ENCODE measurements at regions not wholly inside any gene's neighbourhood (a gene's known extent, or its start where the extent isn't known, plus 50 kb on each side); places are given as distances from the start of the nearest gene placed in this dataset.
A peak's percentile ranks its signal among the peaks of the same experiment; 100 is the strongest.

GRCh38 chr2:228678110-228678509, 496.6 kb upstream of the SPHKAP start:
- no peak for ATAC-seq
- TF ChIP-seq ZFP30 (CRISPR knock-in tag; IDR thresholded peaks at IDR 0.05): no peak

GRCh38 chr2:228675646-228676045, 494.2 kb upstream of the SPHKAP start:
- peak; percentile 76 for ATAC-seq

GRCh38 chr2:228675091-228675490, 493.6 kb upstream of the SPHKAP start:
- ATAC-seq: no peak
- TF ChIP-seq ISL1 (CRISPR knock-in tag; IDR thresholded peaks at IDR 0.05) (no peak), ZNF8 (CRISPR knock-in tag; IDR thresholded peaks at IDR 0.05) (no peak), ARNTL (CRISPR knock-in tag; IDR thresholded peaks at IDR 0.05; ENCODE audit: borderline replicate concordance, low read depth) (no peak), ZFP30 (CRISPR knock-in tag; IDR thresholded peaks at IDR 0.05) (no peak), ZFP3 (CRISPR knock-in tag; IDR thresholded peaks at IDR 0.05) (no peak)

More at GRCh38 chr2:228675646-228676045, 494.2 kb upstream of the SPHKAP start:
- TF ChIP-seq RARB (CRISPR knock-in tag; IDR thresholded peaks at IDR 0.05): no peak
- peak; percentile 75 for TF ChIP-seq ISL1 (CRISPR knock-in tag; IDR thresholded peaks at IDR 0.05)

- TF ChIP-seq TSHZ2 (CRISPR knock-in tag; IDR thresholded peaks at IDR 0.05) (no peak), ISL1 (CRISPR knock-in tag; IDR thresholded peaks at IDR 0.05) (no peak), ESRRG (CRISPR knock-in tag; IDR thresholded peaks at IDR 0.05) (no peak), ZFP30 (CRISPR knock-in tag; IDR thresholded peaks at IDR 0.05) (no peak), ZNF8 (CRISPR knock-in tag; IDR thresholded peaks at IDR 0.05) (no peak), PATZ1 (CRISPR knock-in tag; IDR thresholded peaks at IDR 0.05; ENCODE audit: borderline replicate concordance) (no peak)
- ATAC-seq: no peak
Measured at GRCh38 chr2:228673876-228674554, 492.5 kb upstream of the SPHKAP start.

- ATAC-seq: no peak
- no peak for TF ChIP-seq ZC3H10 (CRISPR knock-in tag; IDR thresholded peaks at IDR 0.05)
Measured at GRCh38 chr2:228669690-228670089, 488.2 kb upstream of the SPHKAP start.

GRCh38 chr2:228665232-228665631, 483.7 kb upstream of the SPHKAP start:
- TF ChIP-seq PPARA (CRISPR knock-in tag; IDR thresholded peaks at IDR 0.05; ENCODE audit: borderline replicate concordance) (no peak), ISL1 (CRISPR knock-in tag; IDR thresholded peaks at IDR 0.05) (no peak), CSRNP3 (CRISPR knock-in tag; IDR thresholded peaks at IDR 0.05) (no peak), POU6F1 (CRISPR knock-in tag; IDR thresholded peaks at IDR 0.05; ENCODE audit: borderline replicate concordance, low read depth) (no peak), ESRRG (CRISPR knock-in tag; IDR thresholded peaks at IDR 0.05) (no peak), ZC3H10 (CRISPR knock-in tag; IDR thresholded peaks at IDR 0.05) (no peak), RARB (CRISPR knock-in tag; IDR thresholded peaks at IDR 0.05) (no peak), CREB5 (CRISPR knock-in tag; IDR thresholded peaks at IDR 0.05; ENCODE audit: low read depth) (no peak), PATZ1 (CRISPR knock-in tag; IDR thresholded peaks at IDR 0.05; ENCODE audit: borderline replicate concordance) (no peak)
- ATAC-seq: no peak

All from SK-N-SH treated with all-trans-retinoic acid at 6 μM for 48 hours (cell line).